Colon (tissue), 2 donors: ENCODE measurements at regions not wholly inside any gene's neighbourhood (a gene's known extent, or its start where the extent isn't known, plus 50 kb on each side); places are given as distances from the start of the nearest gene placed in this dataset.
"Not testable (repeated sequence)": the region's sequence is repeated elsewhere in the genome, so short reads cannot be mapped to it uniquely, and the experiment has no call there.

ENCODE experiments used
- FAIRE-seq: peaks from 2 replicates; lab custom pipeline; 2012; peaks lifted over from hg19 to GRCh38; lab: Jason Lieb, UNC
- donor health status: control.
- donor health status: control.

- FAIRE-seq: no peak
Measured at GRCh38 chr1:188641566-188642211, 1812.9 kb downstream of the PLA2G4A start.

GRCh38 chr1:188642704-188643103 is 1814.0 kb downstream of the PLA2G4A start:
- FAIRE-seq: no peak

GRCh38 chr1:188652678-188653077 is 1823.9 kb downstream of the PLA2G4A start:
- FAIRE-seq: no peak

GRCh38 chr1:188655966-188656365 is 1821.7 kb downstream of the BRINP3 start:
- FAIRE-seq: not testable (repeated sequence)

GRCh38 chr1:188660572-188660971 is 1817.1 kb downstream of the BRINP3 start:
- FAIRE-seq: no peak

GRCh38 chr1:188665477-188665876 is 1812.2 kb downstream of the BRINP3 start:
- no peak for FAIRE-seq

- no peak for FAIRE-seq
Measured at GRCh38 chr1:188668083-188668482, 1809.6 kb downstream of the BRINP3 start.

GRCh38 chr1:188669728-188670382 is 1807.8 kb downstream of the BRINP3 start:
- no peak for FAIRE-seq

GRCh38 chr1:188670837-188671236 is 1806.8 kb downstream of the BRINP3 start:
- no peak for FAIRE-seq

- FAIRE-seq: no peak
Measured at GRCh38 chr1:188672153-188672552, 1805.5 kb downstream of the BRINP3 start.

GRCh38 chr1:188689542-188689941 is 1788.1 kb downstream of the BRINP3 start:
- FAIRE-seq: no peak

GRCh38 chr1:188700116-188700515 is 1777.5 kb downstream of the BRINP3 start:
- FAIRE-seq: no peak

- FAIRE-seq: no peak
Measured at GRCh38 chr1:188706742-188707141, 1770.9 kb downstream of the BRINP3 start.

- no peak for FAIRE-seq
Measured at GRCh38 chr1:188708795-188709535, 1768.7 kb downstream of the BRINP3 start.

- FAIRE-seq: no peak
Measured at GRCh38 chr1:188715566-188715965, 1762.1 kb downstream of the BRINP3 start.

GRCh38 chr1:188719735-188720134 is 1757.9 kb downstream of the BRINP3 start:
- FAIRE-seq: no peak

- no peak for FAIRE-seq
Measured at GRCh38 chr1:188723332-188724020, 1754.2 kb downstream of the BRINP3 start.

GRCh38 chr1:188729039-188729438 is 1748.6 kb downstream of the BRINP3 start:
- no peak for FAIRE-seq

- no peak for FAIRE-seq
Measured at GRCh38 chr1:188735567-188735966, 1742.1 kb downstream of the BRINP3 start.

- FAIRE-seq: not testable (repeated sequence)
Measured at GRCh38 chr1:188749275-188749674, 1728.4 kb downstream of the BRINP3 start.

GRCh38 chr1:188752027-188752426 is 1725.6 kb downstream of the BRINP3 start:
- not testable (repeated sequence) for FAIRE-seq

GRCh38 chr1:188757747-188758146 is 1719.9 kb downstream of the BRINP3 start:
- FAIRE-seq: not testable (repeated sequence)

- FAIRE-seq: no peak
Measured at GRCh38 chr1:188761226-188761625, 1716.4 kb downstream of the BRINP3 start.
